ENCODE measurements at regions not wholly inside any gene's neighbourhood (a gene's known extent, or its start where the extent isn't known, plus 50 kb on each side); places are given as distances from the start of the nearest gene placed in this dataset.
"Not testable (repeated sequence)": the region's sequence is repeated elsewhere in the genome, so short reads cannot be mapped to it uniquely, and the experiment has no call there.

DNA sequence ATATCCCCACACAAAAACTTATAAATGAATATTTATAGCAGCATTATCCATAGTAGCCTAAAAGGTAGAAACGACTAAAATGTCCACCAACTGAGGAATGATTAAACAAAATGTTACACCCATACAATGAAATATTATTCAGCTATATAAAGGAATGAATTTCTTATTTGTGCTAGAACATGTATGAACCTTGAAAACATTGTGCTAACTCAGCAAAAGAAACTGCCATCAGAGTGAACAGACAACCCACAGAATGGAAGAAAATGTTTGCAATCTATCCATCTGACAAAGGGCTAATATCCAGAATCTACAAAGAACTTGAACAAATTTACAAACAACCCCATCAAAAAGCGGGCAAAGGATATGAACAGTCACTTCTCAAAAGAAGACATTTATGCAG, 155.3 kb upstream of the DIAPH2 start:
- not testable (repeated sequence) for DNase-seq (ENCODE audit: low spot score)

DNA sequence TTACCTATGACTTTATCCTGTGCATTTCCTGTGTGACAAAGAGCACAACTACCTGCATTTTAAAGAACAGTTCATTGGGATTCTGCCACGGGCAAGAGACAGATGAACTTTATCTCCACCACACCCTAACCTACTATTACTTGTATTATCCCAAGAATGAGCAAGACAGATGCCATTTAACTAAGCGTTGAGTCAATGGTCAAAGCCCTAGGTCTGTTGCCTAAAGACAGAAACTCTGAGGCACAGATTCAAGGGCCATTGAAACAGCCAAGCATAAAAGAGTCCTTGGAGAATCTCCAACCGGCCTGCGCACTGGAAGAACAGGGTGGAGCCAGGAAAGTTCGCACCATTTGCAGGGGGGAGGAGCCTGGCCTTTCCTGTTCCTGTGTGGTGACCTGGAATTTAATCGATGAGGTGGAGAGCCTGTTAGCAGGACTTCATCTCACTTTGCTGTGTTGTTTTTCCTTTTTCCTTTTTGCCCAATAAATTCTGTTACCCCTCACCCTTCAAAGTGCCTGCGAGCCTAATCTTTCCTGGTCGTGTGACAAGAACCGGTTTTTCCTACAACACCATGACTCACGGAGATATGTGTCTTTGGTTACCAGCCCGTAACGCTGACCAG, 146.4 kb upstream of the DIAPH2 start:
- no peak for DNase-seq (ENCODE audit: low spot score)

DNA sequence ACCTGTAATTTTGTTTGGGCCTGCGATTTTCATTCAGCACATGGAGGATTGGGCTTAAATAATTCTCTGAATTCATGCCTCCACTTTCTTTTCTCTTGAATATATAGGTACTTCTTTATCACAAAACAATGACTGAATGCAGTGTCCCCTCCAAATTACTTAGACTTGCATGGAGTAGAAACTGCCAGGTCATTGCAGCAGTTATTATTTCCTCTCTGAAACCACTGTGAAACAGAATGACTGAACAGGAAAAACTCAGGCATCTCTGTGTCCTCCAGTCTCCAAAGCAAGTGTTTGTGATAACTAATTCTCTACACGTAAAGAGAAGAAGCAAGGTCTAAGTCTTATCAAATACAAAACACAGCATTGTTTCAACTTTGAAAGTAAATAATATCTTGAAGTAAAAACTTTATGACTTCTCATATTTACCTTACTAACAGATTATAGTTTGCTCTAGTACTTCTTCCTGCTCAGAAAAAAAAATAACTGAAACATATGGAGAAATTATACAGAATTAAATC, 144.5 kb upstream of the DIAPH2 start:
- DNase-seq (ENCODE audit: low spot score) = no peak

DNA sequence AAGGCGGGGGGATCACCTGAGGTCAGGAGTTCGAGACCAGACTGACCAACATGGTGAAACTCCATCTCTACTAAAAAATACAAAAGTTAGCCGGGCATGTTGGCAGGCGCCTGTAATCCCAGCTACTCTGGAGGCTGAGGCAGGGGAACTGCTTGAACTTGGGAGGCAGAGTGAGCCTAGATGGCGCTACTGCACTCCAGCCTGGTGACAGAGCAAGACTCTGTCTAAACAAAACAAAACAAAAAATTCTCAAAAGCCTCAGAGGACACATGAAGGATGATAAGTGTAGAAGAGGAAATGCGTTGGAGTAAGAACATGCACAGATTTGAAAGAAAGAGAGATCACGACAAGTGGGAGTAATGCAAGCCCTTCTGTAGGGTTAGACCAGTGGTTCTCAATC, 138.4 kb upstream of the DIAPH2 start:
- DNase-seq (ENCODE audit: low spot score) = not testable (repeated sequence)

DNA sequence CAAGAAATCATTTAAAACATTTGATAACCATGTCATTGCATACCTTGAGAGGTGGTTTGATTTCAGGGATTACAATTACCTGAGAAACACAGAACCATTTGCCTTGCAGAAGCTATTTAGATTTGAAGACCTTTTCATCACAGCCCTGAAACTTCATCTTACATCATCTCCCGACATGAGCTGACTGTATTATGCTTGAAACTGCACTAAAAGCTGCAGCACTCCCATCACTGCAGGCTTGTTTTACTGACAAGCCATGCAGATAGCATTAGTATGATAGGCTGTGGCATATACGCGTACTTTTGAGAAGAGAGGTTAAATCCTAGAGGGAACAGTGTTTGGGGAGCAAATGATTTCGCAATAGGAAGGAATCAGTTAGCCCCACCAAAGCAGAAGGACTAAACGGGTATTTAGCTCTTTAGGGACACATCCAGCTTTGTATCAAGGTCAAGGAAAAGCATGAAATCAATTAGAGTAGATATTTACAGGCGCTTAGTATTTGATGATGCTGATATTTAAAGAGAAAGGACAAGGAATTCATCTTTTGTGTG, 133.2 kb upstream of the DIAPH2 start:
- no peak for DNase-seq (ENCODE audit: low spot score)

DNA sequence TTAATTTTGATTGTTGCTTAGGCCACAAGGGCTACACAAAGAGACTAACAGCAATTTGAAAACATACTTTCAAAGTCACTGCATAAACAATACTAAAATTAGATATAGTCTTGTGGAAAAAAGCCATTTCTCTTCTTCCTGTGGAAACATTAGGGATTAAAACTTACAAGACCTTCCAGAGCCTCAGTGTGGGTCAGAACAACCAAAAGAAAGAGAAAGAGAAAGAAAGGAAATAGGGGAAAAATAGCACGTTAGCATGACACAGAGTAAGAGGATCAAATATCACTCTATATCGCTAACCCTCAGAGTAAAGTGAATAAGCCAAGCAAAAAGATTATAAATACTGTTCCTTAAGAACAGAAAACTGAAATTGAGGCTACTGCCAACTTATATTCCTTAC, 127.8 kb upstream of the DIAPH2 start:
- DNase-seq (ENCODE audit: low spot score) = no peak

DNA sequence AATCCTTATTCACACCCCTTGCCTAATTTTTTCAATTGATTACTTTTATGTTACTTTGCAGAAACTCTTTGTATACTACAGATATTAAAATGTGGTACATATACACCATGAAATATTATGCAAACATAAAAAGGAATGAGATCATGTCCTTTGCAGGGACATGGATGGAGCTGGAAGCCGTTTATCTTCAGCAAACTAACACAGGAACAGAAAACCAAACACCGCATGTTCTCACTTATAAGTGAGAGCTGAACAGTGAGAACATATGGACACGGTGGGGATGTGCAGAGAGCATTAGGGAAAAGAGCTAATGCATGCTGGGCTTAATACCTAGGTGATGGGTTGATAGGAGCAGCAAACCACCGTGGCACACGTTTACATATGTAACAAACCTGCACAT, 123.5 kb upstream of the DIAPH2 start:
- DNase-seq (ENCODE audit: low spot score) = not testable (repeated sequence)

DNA sequence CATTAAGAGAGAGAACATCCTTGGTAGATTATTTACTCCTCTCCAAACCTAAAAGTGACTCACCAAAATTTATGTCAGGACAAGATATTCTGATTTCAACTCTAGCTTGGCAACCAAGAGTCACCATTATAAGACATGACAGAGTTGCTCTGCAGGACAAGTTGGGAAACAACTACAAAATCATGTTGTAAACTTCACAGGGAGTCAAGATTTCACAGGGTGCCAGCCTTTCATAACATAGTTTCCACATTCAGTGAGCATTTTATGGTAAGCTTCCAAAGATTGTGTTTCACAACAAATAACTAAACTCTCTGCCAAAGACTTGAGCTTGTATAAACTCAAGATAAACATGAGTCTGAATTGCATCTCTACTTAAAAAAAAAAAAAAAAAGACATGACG, 121.0 kb upstream of the DIAPH2 start:
- DNase-seq (ENCODE audit: low spot score) = peak; percentile 14

DNA sequence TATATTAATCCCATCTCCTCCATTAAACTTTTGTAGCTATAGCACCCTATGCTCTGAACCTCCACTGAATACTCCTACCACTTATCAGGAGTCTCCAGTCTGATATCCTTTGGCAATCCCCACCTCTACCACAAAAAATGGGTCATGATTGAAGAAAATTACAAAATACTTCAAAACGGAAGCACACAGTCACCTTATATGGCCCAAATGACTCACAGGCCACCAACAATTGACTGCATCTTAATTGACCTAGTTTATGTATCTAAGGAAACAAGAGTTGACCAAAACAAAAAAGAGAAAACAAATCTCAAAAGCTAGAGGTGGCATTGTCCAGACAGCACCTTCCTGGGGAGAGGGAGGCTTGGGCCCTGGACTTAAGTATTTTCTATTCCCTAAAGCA, 120.0 kb upstream of the DIAPH2 start:
- DNase-seq (ENCODE audit: low spot score) = no peak

DNA sequence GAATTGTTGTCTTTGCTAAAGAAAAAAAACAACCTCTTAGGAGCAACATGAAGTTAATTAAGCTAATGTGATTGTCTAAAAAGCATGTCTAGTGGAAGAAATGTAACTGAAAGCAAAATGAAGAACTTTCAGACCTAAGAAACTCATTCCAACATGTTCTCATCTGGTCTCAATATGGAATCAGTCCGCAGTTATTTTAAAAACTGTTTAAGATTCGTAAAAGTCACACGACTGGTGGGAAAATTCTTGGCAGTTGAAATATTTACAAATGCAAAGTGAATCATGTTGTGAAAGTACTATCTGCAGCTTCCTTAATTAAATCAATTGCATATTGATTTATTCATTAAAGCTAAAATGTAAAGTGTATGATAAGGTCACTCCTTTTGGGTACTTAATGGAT, 117.8 kb upstream of the DIAPH2 start:
- DNase-seq (ENCODE audit: low spot score) = no peak

DNA sequence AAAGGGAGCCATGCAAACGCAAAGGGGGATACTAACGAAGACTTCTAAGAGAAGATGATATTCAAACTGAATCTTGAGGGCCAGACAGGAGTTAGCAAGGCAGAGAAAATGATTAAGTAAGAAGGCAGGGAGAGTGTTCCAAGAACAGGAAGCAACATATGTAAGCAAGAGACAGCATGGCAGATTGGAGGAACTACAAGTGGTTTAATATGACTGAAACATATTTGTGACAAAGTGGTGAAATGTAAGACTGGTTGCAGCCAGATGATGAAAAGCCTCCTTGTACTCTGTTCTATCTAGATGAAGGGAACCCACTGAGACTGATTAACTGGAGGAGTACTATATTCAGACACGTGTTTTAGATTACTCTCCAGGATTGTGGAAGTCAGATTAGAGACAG, 116.6 kb upstream of the DIAPH2 start:
- no peak for DNase-seq (ENCODE audit: low spot score)

DNA sequence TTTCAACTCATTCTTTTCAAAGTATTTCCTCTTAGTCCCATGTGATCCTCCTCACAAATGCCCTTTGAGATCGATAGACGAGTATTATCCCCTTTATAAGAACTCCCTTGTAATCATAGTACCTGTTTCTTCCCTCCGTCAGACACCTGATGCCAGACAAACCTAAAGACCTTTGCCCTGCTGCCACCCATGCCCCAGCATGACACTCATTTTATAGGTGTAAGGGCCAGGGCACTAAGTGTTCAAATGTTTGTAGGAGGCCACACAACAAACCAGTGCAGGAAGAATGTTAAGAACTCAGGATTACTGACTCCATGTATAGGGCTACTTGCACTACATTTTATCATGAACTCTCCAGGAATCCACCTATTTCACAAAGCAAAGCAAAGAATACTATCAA, 115.6 kb upstream of the DIAPH2 start:
- no peak for DNase-seq (ENCODE audit: low spot score)

DNA sequence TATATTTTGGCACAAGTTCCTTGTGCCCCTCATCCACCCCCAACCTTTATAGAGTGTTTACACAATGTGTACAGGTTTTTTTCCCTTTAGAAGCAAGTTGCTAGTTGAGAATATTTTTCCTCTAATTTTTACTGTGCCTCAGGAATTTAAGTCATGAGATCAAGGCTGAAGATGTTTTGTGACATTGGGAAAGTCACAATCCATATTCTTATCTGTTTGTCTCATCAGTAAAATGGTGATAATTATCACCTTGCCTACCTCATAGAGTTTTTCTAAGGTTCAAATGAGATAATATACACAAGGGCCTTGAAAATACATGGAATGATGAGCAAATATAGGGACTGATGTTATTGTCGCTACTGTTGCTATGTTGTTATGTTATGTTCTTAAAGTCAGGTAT, 109.6 kb upstream of the DIAPH2 start:
- DNase-seq (ENCODE audit: low spot score) = no peak

DNA sequence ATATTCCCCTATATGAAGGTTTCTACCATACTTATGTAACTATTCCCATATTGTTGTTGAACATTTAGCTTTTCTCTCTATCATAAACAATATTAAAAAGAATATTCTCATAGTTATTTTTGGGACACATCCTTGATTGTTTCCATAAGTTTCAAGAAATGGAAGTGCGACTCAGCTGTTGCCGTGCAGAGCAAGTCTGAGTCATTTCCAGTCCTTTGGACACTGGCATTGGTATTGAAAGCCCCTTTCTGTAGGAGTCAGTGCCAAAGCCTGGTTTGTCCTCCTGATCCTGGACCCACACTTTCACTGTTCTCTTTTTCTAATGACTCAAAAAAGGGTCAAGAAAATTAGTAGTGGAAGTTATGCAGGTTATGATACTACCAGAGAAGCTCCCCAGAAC, 108.3 kb upstream of the DIAPH2 start:
- DNase-seq (ENCODE audit: low spot score) = peak; percentile 17

DNA sequence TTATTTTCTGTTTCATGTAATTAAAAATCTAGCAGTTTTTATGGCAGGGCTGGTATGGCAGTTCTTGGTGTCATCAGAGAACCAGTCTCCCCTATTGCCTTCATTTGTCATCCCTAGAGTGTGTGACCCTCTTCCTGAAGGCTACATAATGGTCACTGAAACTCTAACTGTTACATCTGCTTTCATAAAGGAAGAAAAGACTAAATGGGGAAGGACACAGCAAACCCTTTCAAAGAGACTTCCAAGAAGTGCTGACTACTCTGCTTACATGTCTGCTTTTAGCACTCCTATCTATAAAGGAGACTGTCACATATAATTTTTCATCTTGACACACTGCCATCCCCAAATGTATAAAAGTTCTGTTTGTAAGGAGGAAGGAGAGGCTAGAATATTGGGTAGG, 105.9 kb upstream of the DIAPH2 start:
- no peak for DNase-seq (ENCODE audit: low spot score)

DNA sequence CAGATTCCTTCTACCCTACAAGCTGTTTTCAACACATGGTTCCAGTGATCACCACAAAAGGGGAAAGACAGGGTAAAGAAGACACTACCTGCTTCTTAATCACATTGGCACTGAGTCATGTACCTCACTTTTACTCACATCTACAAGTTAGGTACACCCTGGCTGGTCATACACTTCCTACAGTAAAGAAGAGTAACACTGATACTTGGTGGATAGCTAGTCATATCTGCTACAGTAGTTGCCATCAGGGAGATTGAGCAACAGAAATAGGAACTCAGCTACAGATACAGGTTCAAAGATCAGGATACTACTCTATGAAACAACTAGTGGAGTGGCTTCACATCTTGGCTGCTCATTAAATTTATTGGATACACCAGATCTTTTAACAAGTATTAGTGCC, 105.4 kb upstream of the DIAPH2 start:
- no peak for DNase-seq (ENCODE audit: low spot score)

DNA sequence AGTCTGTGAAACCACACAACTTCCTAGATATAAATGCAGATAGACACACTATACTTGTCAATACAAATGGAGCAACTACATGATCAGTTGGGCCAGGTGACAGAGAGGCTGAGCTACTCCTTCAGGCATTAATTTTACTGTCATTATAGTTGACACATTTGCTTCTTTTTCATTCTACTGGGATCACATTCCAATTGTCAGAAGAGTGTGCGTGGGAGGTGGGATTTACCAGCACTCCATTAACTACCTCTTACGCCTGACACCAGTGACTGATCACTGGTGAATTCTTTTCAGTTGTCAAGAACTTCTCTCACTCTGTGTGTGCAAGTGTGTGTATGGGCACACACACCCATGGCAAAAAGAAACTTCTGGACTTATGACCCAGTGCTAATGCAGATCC, 94.2 kb upstream of the DIAPH2 start:
- DNase-seq (ENCODE audit: low spot score) = no peak

DNA sequence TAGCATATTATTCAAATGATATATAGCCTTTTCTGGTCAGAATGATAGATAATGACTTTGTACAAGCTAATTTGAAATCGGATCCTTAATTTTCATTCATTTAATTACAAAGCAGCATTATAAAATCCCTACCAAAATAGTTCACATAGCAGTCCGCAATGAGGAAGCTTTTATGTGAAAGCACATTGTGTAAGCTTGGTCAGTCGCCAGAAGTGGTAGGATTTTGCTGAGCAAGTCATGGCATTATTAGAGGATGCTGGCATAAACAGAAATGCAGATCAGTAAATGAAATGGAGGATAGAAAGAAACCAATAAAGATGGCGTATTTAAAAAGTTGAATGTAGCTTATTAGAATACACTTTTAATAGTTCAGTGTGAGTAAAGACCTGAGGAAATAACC, 93.2 kb upstream of the DIAPH2 start:
- no peak for DNase-seq (ENCODE audit: low spot score)

DNA sequence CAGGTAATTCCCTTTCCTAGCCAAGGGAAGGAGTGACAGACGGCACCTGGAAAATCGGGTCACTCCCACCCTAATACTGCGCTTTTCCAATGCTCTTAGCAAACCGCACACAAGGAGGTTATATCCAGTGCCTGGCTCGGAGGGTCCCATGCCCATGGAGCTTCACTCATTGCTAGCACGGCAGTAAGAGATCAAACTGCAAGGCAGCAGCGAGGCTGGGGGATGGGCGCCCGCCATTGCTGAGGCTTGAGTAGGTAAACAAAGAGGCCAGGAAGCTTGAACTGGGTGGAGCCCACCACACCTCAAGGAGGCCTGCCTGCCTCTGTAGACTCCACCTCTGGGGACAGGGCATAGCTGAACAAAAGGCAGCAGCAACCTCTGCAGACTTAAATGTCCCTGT, 86.8 kb upstream of the DIAPH2 start:
- DNase-seq (ENCODE audit: low spot score) = not testable (repeated sequence)

DNA sequence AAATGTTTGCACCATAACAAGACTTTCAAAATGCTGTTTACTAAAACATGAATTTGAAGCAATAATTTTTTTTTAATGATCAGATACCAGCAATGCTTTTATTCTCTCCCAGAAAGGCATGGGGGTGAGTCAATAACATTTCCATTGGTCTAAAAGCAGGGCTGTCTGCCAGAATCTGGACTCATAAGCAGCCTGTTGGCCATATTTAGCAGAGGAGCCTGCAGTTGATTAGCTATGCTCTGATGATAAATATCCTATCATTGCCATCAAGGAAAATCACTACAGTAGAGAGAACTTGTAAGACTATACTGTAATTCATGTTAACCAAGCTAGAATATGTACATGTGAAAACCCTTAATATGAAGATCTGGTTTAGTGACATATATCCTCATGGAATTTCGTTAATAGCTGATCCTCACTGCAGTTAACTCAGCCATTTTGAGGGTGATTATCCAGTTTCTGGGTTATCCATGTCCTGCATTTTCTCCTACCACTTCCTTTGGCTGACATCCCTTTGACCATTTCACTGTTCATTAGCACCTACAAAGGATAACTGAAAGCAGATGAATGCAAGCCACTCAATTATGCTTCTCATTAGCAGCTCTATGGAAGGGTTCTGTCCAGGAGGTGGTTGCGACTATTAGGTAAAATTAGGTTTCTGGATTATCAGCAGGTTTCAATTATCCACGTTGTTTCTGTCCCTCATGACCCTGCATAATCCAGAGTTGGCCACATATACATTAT, 72.9 kb upstream of the DIAPH2 start:
- peak; percentile 21 for DNase-seq (ENCODE audit: low spot score)

DNA sequence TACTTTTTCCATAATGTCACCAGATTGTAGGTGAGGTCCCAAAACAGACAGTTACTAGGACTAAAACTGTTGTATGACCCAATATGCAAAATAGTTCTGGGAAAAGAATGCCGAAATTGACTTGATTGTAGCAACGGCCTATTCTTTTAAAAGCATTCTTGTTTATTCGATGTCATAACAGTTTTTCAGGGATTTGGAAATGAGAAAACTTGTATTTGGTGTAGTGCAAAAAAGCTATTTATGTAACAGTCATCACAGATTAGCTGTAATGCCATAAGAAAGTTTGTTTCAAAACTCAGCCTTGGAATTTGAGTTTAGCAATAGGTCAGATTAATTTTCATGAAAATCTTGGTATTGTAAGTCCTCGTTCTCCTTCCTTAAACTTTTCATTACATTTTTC, 69.2 kb upstream of the DIAPH2 start:
- DNase-seq (ENCODE audit: low spot score) = no peak

DNA sequence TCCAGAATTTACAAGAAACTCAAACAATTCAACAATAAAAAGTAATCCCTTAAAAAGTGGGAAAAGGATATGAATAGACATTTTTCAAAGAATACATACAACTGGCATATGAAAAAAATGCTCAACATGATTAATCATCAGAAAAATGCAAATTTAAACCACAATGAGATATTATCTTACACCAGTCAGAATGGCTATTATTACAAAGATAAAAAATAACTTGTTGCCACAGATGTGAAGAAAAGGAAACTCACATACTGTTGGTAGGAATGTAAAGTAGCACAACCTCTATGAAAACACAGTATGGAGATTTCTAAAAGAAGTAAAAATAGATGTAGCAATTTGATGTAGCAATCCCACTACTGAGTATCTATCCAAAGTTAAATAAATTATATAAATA, 65.1 kb upstream of the DIAPH2 start:
- DNase-seq (ENCODE audit: low spot score) = no peak

DNA sequence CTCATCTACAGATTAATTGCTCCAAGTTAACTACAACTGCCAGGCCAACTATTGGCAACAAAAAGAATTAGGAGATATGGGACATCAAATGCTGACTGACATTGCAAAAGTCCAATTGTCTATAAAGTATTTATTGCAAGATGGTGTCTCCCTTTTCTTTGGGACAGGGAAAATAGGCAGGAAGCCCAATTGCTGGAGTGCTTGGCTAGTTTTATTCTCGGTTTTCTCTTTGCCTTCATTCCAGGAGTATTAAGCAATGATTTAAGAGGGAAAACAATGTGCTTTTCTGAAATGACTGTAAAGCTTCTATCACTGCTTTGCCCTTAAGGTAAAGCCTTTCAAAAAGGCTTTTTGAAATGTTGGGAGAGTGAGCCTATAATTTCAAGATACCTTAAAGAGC, 62.8 kb upstream of the DIAPH2 start:
- no peak for DNase-seq (ENCODE audit: low spot score)
